ENCODE measurements at regions not wholly inside any gene's neighbourhood (a gene's known extent, or its start where the extent isn't known, plus 50 kb on each side); places are given as distances from the start of the nearest gene placed in this dataset.
A peak's percentile ranks its signal among the peaks of the same experiment; 100 is the strongest.

- no peak for DNase-seq
- TF ChIP-seq CTCF (IDR thresholded peaks at IDR 0.05), result no peak
- no peak for TF ChIP-seq POLR2A (IDR thresholded peaks at IDR 0.05)
- no peak for TF ChIP-seq EP300 (IDR thresholded peaks at IDR 0.05)
- Histone ChIP-seq H3K27me3 (no peaks in the 10 kb centered on the region), H3K9me3 (no peaks in the 10 kb centered on the region), H3K27ac (no peak overlapping the region), H3K36me3 (no peaks in the 10 kb centered on the region), H3K4me1 (ENCODE audit: insufficient read depth) (no peaks in the 10 kb centered on the region), H3K4me3 (no peak overlapping the region)
- intact Hi-C loops (cut with DNase I), result no loop called here
- WGBS, 3 donors, result 80 to 84% (median 81%) methylated on average over 4 of the region's 4 CpGs
These were observed 115.0 kb upstream of the EGLN3 start for GRCh38 chr14:34065690-34066391.

- no peak for DNase-seq
These were observed 114.4 kb upstream of the EGLN3 start for GRCh38 chr14:34065236-34065635.

GRCh38 chr14:34064349-34064748 lies 113.5 kb upstream of the EGLN3 start:
- Histone ChIP-seq H3K4me1 (ENCODE audit: insufficient read depth) (no peaks in the 10 kb centered on the region), H3K4me3 (no peak overlapping the region), H3K27ac (no peak overlapping the region), H3K36me3 (no peaks in the 10 kb centered on the region), H3K9me3 (no peaks in the 10 kb centered on the region), H3K27me3 (no peaks in the 10 kb centered on the region)
- TF ChIP-seq CTCF (IDR thresholded peaks at IDR 0.05) (no peak), EP300 (IDR thresholded peaks at IDR 0.05) (no peak)
- 12 to 30% (median 15%) methylated on average over 4 of the region's 4 CpGs for WGBS, 3 donors
- peak; percentile 51 to 62 (median 58) for DNase-seq
- intact Hi-C loops (cut with DNase I), result no loop called here

More at GRCh38 chr14:34065236-34065635, 114.4 kb upstream of the EGLN3 start:
- TF ChIP-seq POLR2A (IDR thresholded peaks at IDR 0.05), result no peak
- no peak for TF ChIP-seq CTCF (IDR thresholded peaks at IDR 0.05)
- no peak for TF ChIP-seq EP300 (IDR thresholded peaks at IDR 0.05)
- WGBS, 3 donors, result 83 to 94% (median 89%) methylated on average over 4 of the region's 4 CpGs
- H3K9me3 ChIP-seq, result no peaks in the 10 kb centered on the region
- H3K27ac ChIP-seq, result no peak overlapping the region
- intact Hi-C loops (cut with DNase I), result no loop called here
- H3K4me1 ChIP-seq (ENCODE audit: insufficient read depth), result no peaks in the 10 kb centered on the region
- H3K27me3 ChIP-seq, result no peaks in the 10 kb centered on the region
- no peaks in the 10 kb centered on the region for H3K36me3 ChIP-seq
- H3K4me3 ChIP-seq, result no peak overlapping the region

- intact Hi-C loops (cut with DNase I), result no loop called here
- no peak for DNase-seq
These were observed 112.7 kb upstream of the EGLN3 start for GRCh38 chr14:34063470-34064164.

More at GRCh38 chr14:34063470-34064164, 112.7 kb upstream of the EGLN3 start:
- Histone ChIP-seq H3K36me3 (no peaks in the 10 kb centered on the region), H3K27ac (no peak overlapping the region), H3K4me3 (no peak overlapping the region), H3K27me3 (no peaks in the 10 kb centered on the region), H3K4me1 (ENCODE audit: insufficient read depth) (no peaks in the 10 kb centered on the region), H3K9me3 (no peaks in the 10 kb centered on the region)
- TF ChIP-seq POLR2A (IDR thresholded peaks at IDR 0.05) (no peak), EP300 (IDR thresholded peaks at IDR 0.05) (no peak), CTCF (IDR thresholded peaks at IDR 0.05) (no peak)
- WGBS, 3 donors, result 21 to 36% (median 26%) methylated on average over 9 of the region's 9 CpGs
